K562 (cell line): ENCODE measurements at regions not wholly inside any gene's neighbourhood (a gene's known extent, or its start where the extent isn't known, plus 50 kb on each side); places are given as distances from the start of the nearest gene placed in this dataset.

Experiments
- ATAC-seq: fragments of 200-7000 bp; cut with Tn5 transposase; 3 replicates; pipeline ENCODE4 v1.9.1; 2020; ENCODE audit warnings: moderate library complexity
- BruUV-seq: library from RNA; stranded (reverse); fragments of 400-500 nt; replicated peaks from 2 replicates; lab custom pipeline; 2021; lab: Mats Ljungman, UMichigan
- CTCF ChIA-PET: fragments of 300-600 bp; formaldehyde crosslinking; extraction: SDS; loops from one replicate; lab custom pipeline; 2021; ENCODE audit warnings: low intra/inter-chr PET ratio; lab: Yijun Ruan, JAX
- POLR2A ChIA-PET: fragments of 300-600, 350-650 bp; sonication (Branson Sonifier 250); formaldehyde crosslinking; extraction: SDS; loops from one replicate; lab custom pipeline; 2021; ENCODE audit warnings: antibody characterized with exemption, inconsistent platforms; lab: Yijun Ruan, JAX
- DNase-seq, 4 experiments: peaks; one replicate each; pipeline versions ENCODE4 v3.0.0 to v3.0.0-alpha.2; 2011 to 2018; ENCODE audit warnings: low spot score in 3 of 4, mixed read lengths in 3 of 4; ENCODE audit errors: extremely low read depth in 1 of 4
- FAIRE-seq: peaks from 2 replicates; lab custom pipeline; 2011; peaks lifted over from hg19 to GRCh38; lab: Jason Lieb, UNC
- H2AFZ ChIP-seq: 2 replicates; pipeline ENCODE4 v1.6.0; 2011; ENCODE audit warnings: low read depth, low read length, control low read depth, inconsistent platforms
- H3K27ac ChIP-seq: fragments of 200-600 bp; 3 replicates; pipeline ENCODE4 v1.8.0; 2011; ENCODE audit warnings: low read depth, mild to moderate bottlenecking, control low read depth, inconsistent platforms, low read length, moderate library complexity, mixed read lengths; ENCODE audit errors: extremely low read depth
- H3K27me3 ChIP-seq, 2 experiments: fragments of 300-600 bp in 1 of 2; 2 replicates in 1 of 2; 3 replicates in 1 of 2; pipeline versions ENCODE4 v1.6.0 to v1.8.0; 2011; ENCODE audit warnings: inconsistent platforms in 2 of 2, low read length in 2 of 2, mild to moderate bottlenecking in 1 of 2, mixed read lengths in 1 of 2, moderate library complexity in 1 of 2; ENCODE audit not compliant: control insufficient read depth in 2 of 2, insufficient read depth in 2 of 2
- H3K36me3 ChIP-seq: fragments of 300-600 bp; 3 replicates; pipeline ENCODE4 v1.8.0; 2011; ENCODE audit warnings: mild to moderate bottlenecking, low read length, inconsistent platforms; ENCODE audit not compliant: control insufficient read depth, insufficient read depth
- H3K4me1 ChIP-seq, 2 experiments: fragments of 200-600 bp in 1 of 2; replicated peaks in 1 of 2; 2 replicates in 1 of 2; 3 replicates in 1 of 2; pipeline versions ENCODE4 v1.5.1 to v1.8.0; 2011; ENCODE audit warnings: inconsistent platforms in 2 of 2, low read length in 2 of 2, mild to moderate bottlenecking in 1 of 2, mixed read lengths in 1 of 2, moderate library complexity in 1 of 2; ENCODE audit not compliant: control insufficient read depth in 2 of 2, insufficient read depth in 2 of 2
- H3K4me2 ChIP-seq: 2 replicates; pipeline ENCODE4 v1.6.1; 2011; ENCODE audit warnings: low read length, control low read depth, inconsistent platforms, mixed read lengths; ENCODE audit not compliant: insufficient read depth
- H3K4me3 ChIP-seq: fragments of 200-600 bp; sonication (generic), shearing (Covaris generic); 2 replicates; pipeline ENCODE4 v1.5.1; 2016; ENCODE audit warnings: control low read depth, inconsistent platforms
- H3K79me2 ChIP-seq: fragments of 200-600 bp; 3 replicates; pipeline ENCODE4 v1.8.0; 2011; ENCODE audit warnings: low read length, inconsistent platforms; ENCODE audit not compliant: control insufficient read depth, insufficient read depth
- H3K9ac ChIP-seq, 2 experiments: 2 replicates each; pipeline versions ENCODE4 v1.6.0 to v1.6.1; 2011; ENCODE audit warnings: low read depth in 2 of 2, low read length in 2 of 2, control low read depth in 1 of 2, inconsistent platforms in 1 of 2, mild to moderate bottlenecking in 1 of 2, mixed read lengths in 1 of 2; ENCODE audit not compliant: insufficient read depth in 1 of 2
- H3K9me1 ChIP-seq: one replicate; pipeline ENCODE4 v1.6.0; 2011; ENCODE audit warnings: inconsistent platforms, mild to moderate bottlenecking, low read length, moderate library complexity; ENCODE audit not compliant: control insufficient read depth, insufficient read depth
- H3K9me3 ChIP-seq: replicated peaks from 2 replicates; pipeline ENCODE4 v1.5.1; 2011; ENCODE audit warnings: low read depth, low read length, inconsistent platforms; ENCODE audit not compliant: control insufficient read depth, insufficient read depth
- H4K20me1 ChIP-seq: replicated peaks from 2 replicates; pipeline ENCODE4 v1.6.1; 2011; ENCODE audit warnings: low read length, inconsistent platforms, mixed read lengths; ENCODE audit not compliant: control insufficient read depth, insufficient read depth
- CBX2 ChIP-seq: fragments of 200-600 bp; sonication (generic); IDR thresholded peaks from one replicate; pipeline ENCODE4 v1.6.1; 2012; ENCODE audit warnings: mild to moderate bottlenecking, low read length, inconsistent platforms; ENCODE audit not compliant: insufficient read depth, poor library complexity, severe bottlenecking
- CHAMP1 ChIP-seq: fragments of 450-650 bp; IDR thresholded peaks from 2 replicates; pipeline ENCODE4 v1.6.1; 2016; ENCODE audit warnings: mild to moderate bottlenecking
- FOXP1 ChIP-seq: sonication (generic); formaldehyde crosslinking; IDR thresholded peaks from 2 replicates; pipeline ENCODE4 v1.8.0; 2022; ENCODE audit warnings: mild to moderate bottlenecking, missing genetic modification reagents
- GABPB1 ChIP-seq: sonication (generic); formaldehyde crosslinking; IDR thresholded peaks from 2 replicates; pipeline ENCODE4 v1.8.0; 2022; ENCODE audit warnings: mild to moderate bottlenecking, missing genetic modification reagents
- JUNB ChIP-seq: fragments of 450-650 bp; formaldehyde crosslinking; conservative IDR thresholded peaks from 2 replicates; pipeline ENCODE4 v1.4.0; 2020; ENCODE audit warnings: mild to moderate bottlenecking
- ZBTB8A ChIP-seq: fragments of 450-650 bp; IDR thresholded peaks from 2 replicates; pipeline ENCODE4 v1.6.1; 2018; ENCODE audit warnings: mild to moderate bottlenecking, moderate library complexity; ENCODE audit not compliant: partially characterized antibody
- ZEB2 ChIP-seq: fragments of 450-650 bp; IDR thresholded peaks from 2 replicates; pipeline ENCODE4 v1.6.1; 2016
- in situ Hi-C: fragments of 300-500 bp; cut with MboI; formaldehyde crosslinking; loops from 4 replicates; pipeline ENCODE4 v1.15.0; 2018; ENCODE audit warnings: inconsistent platforms, mixed read lengths
- intact Hi-C: fragments of 100-400 bp; cut with micrococcal nuclease; formaldehyde crosslinking; loops from 2 replicates; pipeline ENCODE4 v1.14.2; 2022

GRCh38 chr13:105202354-105202753 is 1333.1 kb downstream of the EFNB2 start:
- ChIA-PET CTCF (no interaction called here), POLR2A (interaction anchor here (0.7 kb wide), 1 partner anchor 46 kb away, joined by 3 read pairs; no protein-coding TSS in a partner anchor)
- H3K9me3 ChIP-seq, result no peaks in the 10 kb centered on the region
- no peak for ATAC-seq
- H3K27ac ChIP-seq, result no peak overlapping the region
- FAIRE-seq, result no peak
- intact Hi-C loops, result no loop called here
- H4K20me1 ChIP-seq, result no peaks in the 10 kb centered on the region
- no peak overlapping the region for H3K4me3 ChIP-seq
- no peaks in the 10 kb centered on the region for H3K9me1 ChIP-seq
- H3K79me2 ChIP-seq, result no peaks in the 10 kb centered on the region
- H2AFZ ChIP-seq, result no peak overlapping the region
- H3K9ac ChIP-seq, result no peak overlapping the region
- in situ Hi-C loops, result no loop called here
- no peaks in the 10 kb centered on the region for H3K36me3 ChIP-seq
- BruUV-seq, result no TSS peak
- TF ChIP-seq JUNB (CRISPR knock-in tag) (no peak), FOXP1 (CRISPR knock-in tag) (no peak), ZEB2 (no peak), GABPB1 (CRISPR knock-in tag) (no peak), ZBTB8A (no peak), CHAMP1 (no peak), CBX2 (no peak)
- no peak overlapping the region for H3K4me2 ChIP-seq
- DNase-seq, result no peak
- no peaks in the 10 kb centered on the region for H3K27me3 ChIP-seq
- H3K4me1 ChIP-seq, result no peaks in the 10 kb centered on the region
